Loucy (cell line): ENCODE measurements at regions not wholly inside any gene's neighbourhood (a gene's known extent, or its start where the extent isn't known, plus 50 kb on each side); places are given as distances from the start of the nearest gene placed in this dataset.

Experiments
- H2AFZ ChIP-seq: fragments of 200-600 bp; sonication (generic); 2 replicates; pipeline ENCODE4 v1.6.0; 2016; ENCODE audit warnings: antibody characterized with exemption, mild to moderate bottlenecking, low read length, moderate library complexity
- H3F3A ChIP-seq: fragments of 200-600 bp; 2 replicates; pipeline ENCODE4 v1.6.0; 2016; ENCODE audit warnings: antibody characterized with exemption, low read depth, mild to moderate bottlenecking
- H3K27me3 ChIP-seq: fragments of 200-600 bp; sonication (generic); 2 replicates; pipeline ENCODE4 v1.6.1; 2014; ENCODE audit warnings: low read length, mild to moderate bottlenecking; ENCODE audit not compliant: insufficient read depth, poor library complexity, severe bottlenecking
- H3K36me3 ChIP-seq: fragments of 200-600 bp; sonication (generic); 2 replicates; pipeline ENCODE4 v1.6.1; 2016; ENCODE audit warnings: low read length; ENCODE audit not compliant: insufficient read depth
- H3K4me1 ChIP-seq: fragments of 200-600 bp; sonication (generic); 2 replicates; pipeline ENCODE4 v1.5.1; 2014; ENCODE audit warnings: low read length, mild to moderate bottlenecking; ENCODE audit not compliant: insufficient read depth, poor library complexity, severe bottlenecking
- H3K4me2 ChIP-seq: fragments of 200-600 bp; sonication (generic); 2 replicates; pipeline ENCODE4 v1.6.0; 2014; ENCODE audit warnings: antibody characterized with exemption, low read length, low read depth, mild to moderate bottlenecking; ENCODE audit not compliant: poor library complexity, severe bottlenecking
- H3K4me3 ChIP-seq: fragments of 200-600 bp; sonication (generic); 2 replicates; pipeline ENCODE4 v1.5.1; 2014; ENCODE audit warnings: low read length, mild to moderate bottlenecking, mixed read lengths; ENCODE audit not compliant: poor library complexity, severe bottlenecking
- H3K79me2 ChIP-seq: fragments of 200-600 bp; sonication (generic); 2 replicates; pipeline ENCODE4 v1.6.1; 2014; ENCODE audit warnings: low read length; ENCODE audit not compliant: insufficient read depth
- H3K9ac ChIP-seq: fragments of 200-600 bp; sonication (generic); 2 replicates; pipeline ENCODE4 v1.6.0; 2014; ENCODE audit warnings: mild to moderate bottlenecking, low read depth, low read length, moderate library complexity; ENCODE audit not compliant: poor library complexity, severe bottlenecking
- H3K9me2 ChIP-seq: fragments of 200-600 bp; sonication (generic); replicated peaks from 2 replicates; pipeline ENCODE4 v1.6.1; 2016; ENCODE audit warnings: low read depth, low read length, mixed read lengths
- H3K9me3 ChIP-seq: fragments of 200-600 bp; sonication (generic); 2 replicates; pipeline ENCODE4 v1.6.1; 2014; ENCODE audit warnings: mild to moderate bottlenecking, antibody characterized with exemption, low read length, low read depth; ENCODE audit not compliant: insufficient read depth
- H4K20me1 ChIP-seq: fragments of 200-600 bp; sonication (generic); 2 replicates; pipeline ENCODE4 v1.6.0; 2014; ENCODE audit warnings: antibody characterized with exemption, low read length, mild to moderate bottlenecking; ENCODE audit not compliant: insufficient read depth, poor library complexity, severe bottlenecking
- EZH2phosphoT487 ChIP-seq: fragments of 200-600 bp; IDR thresholded peaks from 2 replicates; pipeline ENCODE4 v1.6.1; 2018; ENCODE audit warnings: antibody characterized with exemption, mild to moderate bottlenecking, moderate library complexity, borderline replicate concordance
- TF ChIP-seq, protein P1 (sequence below): fragments of 200-600 bp; sonication (generic); conservative IDR thresholded peaks from 2 replicates; pipeline ENCODE4 v1.5.1; 2014; ENCODE audit warnings: mild to moderate bottlenecking, antibody characterized with exemption, low read length

DNA sequence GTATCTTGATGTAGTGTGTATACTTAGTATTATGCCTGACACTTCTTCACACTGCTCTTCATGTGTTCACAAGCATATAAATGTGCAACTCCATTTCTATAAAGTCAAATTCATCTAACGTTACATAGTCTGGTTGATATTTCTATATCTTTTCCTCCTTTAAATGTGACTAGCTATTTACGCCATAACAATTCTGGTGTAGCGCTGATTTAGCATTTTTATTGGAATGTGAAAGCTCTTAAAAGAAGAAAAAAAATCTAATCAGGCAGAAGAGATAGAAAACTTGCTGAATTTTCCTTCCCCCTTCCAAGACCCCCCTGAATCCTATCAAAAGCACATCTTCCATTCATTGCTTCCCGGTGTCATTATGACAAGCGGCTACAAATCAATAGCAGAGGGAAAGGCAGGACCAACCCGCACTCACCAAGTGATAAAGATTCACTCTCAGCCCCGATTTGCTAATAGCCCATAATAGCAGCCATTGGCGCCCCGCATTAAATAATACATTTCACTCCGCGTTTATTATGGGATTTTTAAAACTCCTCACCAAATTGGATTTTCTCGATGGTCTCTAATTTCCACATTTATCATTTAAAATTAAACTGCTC, 299.5 kb upstream of the PMFBP1 start:
- Histone ChIP-seq H4K20me1 (no peaks in the 10 kb centered on the region), H3K27me3 (no peaks in the 10 kb centered on the region), H3K9ac (no peak overlapping the region), H2AFZ (no peak overlapping the region), H3K9me2 (no peaks in the 10 kb centered on the region), H3K4me2 (no peak overlapping the region), H3K79me2 (no peaks in the 10 kb centered on the region), H3K4me1 (peaks cover 5% of the 10 kb centered on the region), H3K36me3 (no peaks in the 10 kb centered on the region), H3F3A (no peaks in the 10 kb centered on the region), H3K4me3 (no peak overlapping the region), H3K9me3 (no peaks in the 10 kb centered on the region)
- TF ChIP-seq, protein P1, sequence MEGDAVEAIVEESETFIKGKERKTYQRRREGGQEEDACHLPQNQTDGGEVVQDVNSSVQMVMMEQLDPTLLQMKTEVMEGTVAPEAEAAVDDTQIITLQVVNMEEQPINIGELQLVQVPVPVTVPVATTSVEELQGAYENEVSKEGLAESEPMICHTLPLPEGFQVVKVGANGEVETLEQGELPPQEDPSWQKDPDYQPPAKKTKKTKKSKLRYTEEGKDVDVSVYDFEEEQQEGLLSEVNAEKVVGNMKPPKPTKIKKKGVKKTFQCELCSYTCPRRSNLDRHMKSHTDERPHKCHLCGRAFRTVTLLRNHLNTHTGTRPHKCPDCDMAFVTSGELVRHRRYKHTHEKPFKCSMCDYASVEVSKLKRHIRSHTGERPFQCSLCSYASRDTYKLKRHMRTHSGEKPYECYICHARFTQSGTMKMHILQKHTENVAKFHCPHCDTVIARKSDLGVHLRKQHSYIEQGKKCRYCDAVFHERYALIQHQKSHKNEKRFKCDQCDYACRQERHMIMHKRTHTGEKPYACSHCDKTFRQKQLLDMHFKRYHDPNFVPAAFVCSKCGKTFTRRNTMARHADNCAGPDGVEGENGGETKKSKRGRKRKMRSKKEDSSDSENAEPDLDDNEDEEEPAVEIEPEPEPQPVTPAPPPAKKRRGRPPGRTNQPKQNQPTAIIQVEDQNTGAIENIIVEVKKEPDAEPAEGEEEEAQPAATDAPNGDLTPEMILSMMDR: no peak
- no peak for TF ChIP-seq EZH2phosphoT487

DNA sequence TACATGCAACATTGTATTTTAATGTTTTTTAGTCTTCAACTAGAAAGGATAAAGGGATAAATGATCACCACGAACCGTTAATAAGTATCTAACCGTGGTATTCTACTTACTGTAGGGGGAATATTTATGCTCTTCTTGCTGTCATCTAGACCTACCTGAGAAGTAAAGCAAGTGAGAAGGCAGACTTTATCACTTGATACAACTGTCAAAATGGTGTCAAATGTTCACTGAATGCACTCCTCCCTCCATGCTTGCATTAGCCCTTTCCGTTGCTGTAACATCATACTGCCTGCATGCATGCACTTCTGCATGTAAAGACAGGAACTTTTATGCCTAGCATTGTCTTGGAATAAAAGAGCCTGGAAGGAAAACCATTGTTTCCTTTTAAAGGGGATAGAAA, 298.6 kb upstream of the PMFBP1 start:
- Histone ChIP-seq H3K9me3 (no peaks in the 10 kb centered on the region), H3K4me3 (no peak overlapping the region), H3K9me2 (no peaks in the 10 kb centered on the region), H3K36me3 (no peaks in the 10 kb centered on the region), H3K4me2 (no peak overlapping the region), H2AFZ (no peak overlapping the region), H3F3A (no peaks in the 10 kb centered on the region), H3K9ac (no peak overlapping the region), H4K20me1 (no peaks in the 10 kb centered on the region), H3K27me3 (no peaks in the 10 kb centered on the region), H3K79me2 (no peaks in the 10 kb centered on the region), H3K4me1 (peaks cover 5% of the 10 kb centered on the region)
- TF ChIP-seq, protein P1: no peak
- no peak for TF ChIP-seq EZH2phosphoT487

DNA sequence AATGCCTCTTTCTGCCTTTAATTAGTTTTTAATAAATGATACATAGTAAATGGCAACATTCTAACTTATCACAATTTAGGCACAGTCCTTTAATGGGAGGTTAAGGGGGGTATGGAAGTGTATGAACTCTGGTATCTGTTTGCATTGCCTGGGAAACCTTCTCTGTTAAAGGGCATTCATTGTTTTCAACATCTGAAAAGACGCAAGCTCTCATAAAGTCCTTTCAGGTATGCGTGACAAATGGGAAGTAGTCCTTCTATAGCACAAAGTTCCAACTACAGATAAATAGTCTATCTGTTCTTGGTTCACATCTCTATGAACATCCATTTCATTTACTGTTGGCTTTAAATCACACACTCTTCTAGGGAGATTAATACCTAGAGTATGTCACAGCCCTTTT, 298.0 kb upstream of the PMFBP1 start:
- H3F3A ChIP-seq: no peaks in the 10 kb centered on the region
- peaks cover 4% of the 10 kb centered on the region for H3K4me1 ChIP-seq
- H3K4me3 ChIP-seq: no peak overlapping the region
- TF ChIP-seq, protein P1: no peak
- no peak for TF ChIP-seq EZH2phosphoT487
- H3K36me3 ChIP-seq: no peaks in the 10 kb centered on the region
- H3K9me3 ChIP-seq: no peaks in the 10 kb centered on the region
- H3K4me2 ChIP-seq: no peak overlapping the region
- H3K9me2 ChIP-seq: no peaks in the 10 kb centered on the region
- no peak overlapping the region for H2AFZ ChIP-seq
- no peak overlapping the region for H3K9ac ChIP-seq
- no peaks in the 10 kb centered on the region for H3K79me2 ChIP-seq
- no peaks in the 10 kb centered on the region for H4K20me1 ChIP-seq
- H3K27me3 ChIP-seq: no peaks in the 10 kb centered on the region
